ENCODE measurements at regions not wholly inside any gene's neighbourhood (a gene's known extent, or its start where the extent isn't known, plus 50 kb on each side); places are given as distances from the start of the nearest gene placed in this dataset.

DNA sequence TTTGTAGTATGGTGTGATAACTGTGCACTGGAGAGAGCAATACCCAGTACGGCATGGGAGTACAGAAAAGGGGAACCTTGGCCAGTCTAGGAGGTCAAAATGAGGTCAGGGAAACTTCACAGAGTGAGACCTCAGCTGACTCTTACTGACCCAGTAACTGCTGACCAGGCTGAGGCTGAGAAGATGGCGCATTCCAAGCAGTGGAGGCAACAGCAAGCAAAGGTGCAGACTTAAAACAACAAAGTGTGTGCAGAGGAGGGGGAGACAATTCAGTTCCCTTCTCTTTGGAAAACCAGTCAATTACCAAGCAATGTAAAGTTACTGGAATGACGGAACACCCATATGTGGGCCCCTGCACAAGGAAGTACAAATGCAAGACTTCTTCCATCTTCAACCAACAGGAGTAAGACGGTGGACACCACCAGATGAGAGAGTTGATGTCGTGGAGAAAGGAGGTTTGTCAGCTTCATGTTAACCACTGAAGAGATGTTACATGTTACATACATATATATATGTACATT is 54.6 kb upstream of the PRDX6 start:
- no peak for DNase-seq

DNA sequence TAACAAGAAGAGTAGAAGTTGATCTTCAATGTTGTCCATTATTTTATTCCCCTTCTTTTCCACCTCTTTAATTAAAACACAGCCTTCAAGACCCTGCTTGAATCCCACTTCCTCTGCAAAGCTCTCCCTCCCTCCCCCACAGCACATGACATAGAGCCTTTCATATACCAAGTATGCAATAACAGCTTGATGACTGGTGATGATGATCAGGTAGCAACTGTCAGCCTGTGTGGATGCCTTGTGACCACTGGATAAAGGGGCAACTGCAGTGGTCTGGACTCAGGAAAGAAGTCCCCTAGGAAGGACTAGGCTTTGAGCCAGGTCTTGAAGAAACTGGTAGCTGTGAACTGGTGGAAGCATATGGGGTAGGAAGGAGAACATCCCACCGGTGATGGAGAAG is 53.8 kb upstream of the PRDX6 start:
- no peak for DNase-seq

DNA sequence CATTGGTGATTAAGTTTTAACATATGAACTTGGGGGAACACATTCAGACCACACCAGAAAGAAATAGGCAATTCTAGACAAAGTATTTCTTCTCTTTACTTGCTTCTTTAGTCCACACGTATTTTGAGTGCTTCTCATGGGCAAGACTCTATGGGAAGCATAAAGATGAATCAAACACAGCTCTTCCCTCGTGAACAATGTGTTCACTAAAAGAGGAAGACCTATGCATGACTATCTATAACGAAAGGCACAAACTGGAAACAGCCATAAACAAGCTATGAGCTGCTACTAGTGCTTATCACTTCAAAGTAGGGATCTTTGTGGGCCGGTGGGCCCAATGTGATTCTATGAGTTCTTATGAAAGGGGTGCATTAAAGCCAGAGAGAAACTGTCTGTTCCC is 53.0 kb upstream of the PRDX6 start:
- DNase-seq, result no peak

DNA sequence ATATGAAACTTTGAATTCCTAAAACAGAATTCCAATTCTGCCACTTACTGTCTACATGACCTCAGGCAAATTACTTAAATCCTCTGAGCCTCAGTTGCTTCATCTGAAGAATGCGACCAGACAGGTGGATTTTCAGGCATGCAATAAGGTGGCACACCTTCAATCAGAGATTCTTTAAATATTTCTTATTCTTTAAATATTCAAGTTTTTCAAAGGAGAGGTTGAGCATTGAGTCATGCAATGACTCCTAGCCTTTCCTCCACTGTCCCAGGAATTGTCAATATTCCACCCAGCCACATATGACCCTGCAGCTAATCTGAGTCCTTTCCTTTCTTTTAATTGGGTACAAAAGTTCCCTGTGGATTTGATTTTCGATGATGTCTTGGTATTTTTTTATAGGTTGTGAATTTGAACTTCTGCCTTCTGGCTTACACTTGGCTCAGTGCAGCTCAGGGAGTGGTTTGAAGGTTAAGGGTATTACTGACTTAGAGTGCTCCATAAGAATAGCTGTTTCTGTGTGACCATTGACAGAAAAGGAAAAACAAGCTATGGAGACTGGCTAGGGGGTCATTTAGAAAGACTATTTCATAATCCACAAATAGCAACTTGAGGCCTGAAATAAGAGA is 52.2 kb upstream of the PRDX6 start:
- no peak for DNase-seq

DNA sequence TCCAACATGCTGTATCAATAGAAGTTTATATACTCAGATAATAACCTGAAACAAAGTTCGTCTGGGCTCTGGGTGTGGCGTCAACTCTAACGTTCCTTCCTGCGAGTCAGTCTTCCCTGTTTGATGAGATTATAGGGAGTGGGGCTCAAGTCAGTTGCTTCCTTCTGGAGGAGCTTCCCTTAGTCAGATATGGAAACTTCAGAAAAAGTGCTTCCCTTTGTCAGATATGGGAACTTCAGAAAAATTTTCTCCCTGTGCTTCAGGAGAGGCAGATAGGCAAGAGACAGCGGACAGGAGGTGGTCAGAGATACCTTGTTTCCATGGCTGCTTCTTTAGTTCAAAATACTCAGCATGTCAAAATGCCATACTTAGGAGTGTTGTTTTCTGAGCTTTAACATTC is 51.1 kb upstream of the PRDX6 start:
- DNase-seq, result no peak

DNA sequence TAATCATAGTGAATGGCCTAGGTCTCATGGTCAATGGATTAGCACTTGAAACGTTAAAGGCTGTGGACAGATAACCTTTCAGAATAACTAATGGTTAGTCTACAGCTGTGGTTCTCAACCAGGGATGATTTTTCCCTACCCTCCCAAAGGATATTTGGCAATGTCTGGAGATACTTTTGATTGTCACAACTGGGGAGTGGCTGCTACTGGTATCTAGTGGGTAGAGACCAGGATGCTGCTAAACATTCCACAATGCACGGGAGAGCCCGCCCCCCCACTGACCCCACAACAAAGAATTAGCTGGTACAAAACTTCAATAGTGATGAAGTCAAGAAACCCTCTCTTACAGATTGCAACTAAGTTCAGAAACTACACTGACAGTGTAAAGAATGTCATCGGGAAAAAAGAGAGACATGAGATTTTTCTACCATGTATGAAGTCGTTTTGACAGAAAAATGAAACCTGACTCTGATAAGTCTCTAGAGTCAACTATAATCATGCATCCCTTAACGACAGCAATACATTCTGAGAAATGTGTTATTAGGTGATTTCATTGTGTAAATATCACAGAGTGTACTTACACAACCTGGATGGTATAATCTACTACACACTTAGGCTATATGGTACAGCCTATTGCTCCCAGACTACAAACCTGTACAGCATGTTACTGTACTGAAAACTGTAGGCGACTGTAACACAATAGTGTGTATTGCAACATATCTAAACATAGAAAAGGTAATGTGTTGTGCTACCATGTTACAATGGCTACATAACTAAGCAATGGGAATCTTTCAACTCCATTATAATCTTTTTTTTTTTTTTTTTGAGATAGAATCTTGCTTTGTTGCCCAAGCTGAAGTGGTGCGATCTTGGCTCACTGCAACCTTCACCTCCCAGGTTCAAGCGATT is 49.7 kb upstream of the PRDX6 start:
- DNase-seq, result no peak
